ENCODE measurements at regions not wholly inside any gene's neighbourhood (a gene's known extent, or its start where the extent isn't known, plus 50 kb on each side); places are given as distances from the start of the nearest gene placed in this dataset.

- TF ChIP-seq CTCF (conservative IDR thresholded peaks at IDR 0.05) = no peak
- TF ChIP-seq EZH2 (IDR thresholded peaks at IDR 0.05; ENCODE audit: low read depth) = no peak
Measured at GRCh38 chr1:25073640-25074270, 143.7 kb upstream of the RUNX3 start.

Measured in PC-9 (cell line).